ENCODE measurements at regions not wholly inside any gene's neighbourhood (a gene's known extent, or its start where the extent isn't known, plus 50 kb on each side); places are given as distances from the start of the nearest gene placed in this dataset.
"Not testable (repeated sequence)": the region's sequence is repeated elsewhere in the genome, so short reads cannot be mapped to it uniquely, and the experiment has no call there.

DNA sequence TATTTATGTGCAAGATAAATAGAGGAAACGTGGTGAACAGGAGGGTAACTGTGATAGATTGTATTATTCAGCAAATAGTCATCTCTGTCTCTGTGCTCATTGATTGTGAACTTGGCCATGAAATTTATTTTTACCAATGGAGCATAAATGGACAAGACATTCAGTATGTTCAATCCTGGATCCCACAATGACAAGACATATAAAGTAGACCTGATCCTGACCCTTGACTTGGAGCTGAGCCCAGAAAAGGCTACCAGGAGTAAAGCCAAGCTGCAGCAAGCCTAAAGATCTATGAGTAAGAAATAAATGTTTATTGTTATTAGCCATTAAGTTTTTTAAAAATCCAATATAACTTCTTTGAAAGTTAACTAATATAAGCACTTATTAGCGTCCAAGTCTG lies 531.2 kb downstream of the PIK3C3 start:
- Histone ChIP-seq H3K36me3 (ENCODE audit: control insufficient read depth, low read depth, low read length) (no peaks in the 10 kb centered on the region), H3K4me1 (ENCODE audit: control insufficient read depth, low read depth, low read length) (no peaks in the 10 kb centered on the region), H3K27ac (ENCODE audit: low read length) (no peak overlapping the region), H3K27me3 (ENCODE audit: control insufficient read depth, insufficient read depth, low read length) (no peaks in the 10 kb centered on the region), H3K4me3 (ENCODE audit: low read length) (no peak overlapping the region), H3K9me3 (ENCODE audit: control insufficient read depth, low read depth, low read length) (no peaks in the 10 kb centered on the region), H3K9ac (ENCODE audit: low read length) (no peak overlapping the region)

DNA sequence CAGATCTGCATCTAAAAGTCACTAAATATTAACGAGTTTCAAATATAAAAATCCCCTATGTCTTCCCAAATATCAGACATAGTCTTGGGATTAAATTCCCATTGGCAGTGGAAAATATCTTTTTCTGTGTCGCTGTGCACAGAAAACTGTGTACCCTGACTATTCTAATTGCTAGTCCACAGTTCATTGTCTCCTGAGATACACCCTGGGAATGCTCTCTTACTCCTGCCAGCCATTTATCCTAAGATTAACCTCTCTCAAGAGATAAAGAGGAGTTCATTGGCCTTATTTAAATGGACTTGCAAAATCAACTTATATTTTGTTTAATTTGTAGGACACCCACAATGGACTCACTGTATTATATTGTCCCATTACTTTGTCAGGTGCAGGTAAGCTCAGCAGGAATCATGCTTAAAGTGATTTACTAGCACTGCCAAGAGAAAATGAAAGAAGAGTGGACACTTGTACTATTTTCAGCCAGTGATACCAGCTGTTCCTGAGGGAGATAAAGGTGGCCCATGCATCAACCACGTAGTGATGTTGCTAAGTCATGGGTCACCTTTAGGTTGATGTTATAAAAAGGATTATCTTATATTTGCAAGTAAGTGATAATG lies 553.8 kb downstream of the PIK3C3 start:
- Histone ChIP-seq H3K9ac (ENCODE audit: low read length) (no peak overlapping the region), H3K9me3 (ENCODE audit: control insufficient read depth, low read depth, low read length) (no peaks in the 10 kb centered on the region), H3K4me1 (ENCODE audit: control insufficient read depth, low read depth, low read length) (no peaks in the 10 kb centered on the region), H3K4me3 (ENCODE audit: low read length) (no peak overlapping the region), H3K27ac (ENCODE audit: low read length) (no peak overlapping the region), H3K27me3 (ENCODE audit: control insufficient read depth, insufficient read depth, low read length) (no peaks in the 10 kb centered on the region), H3K36me3 (ENCODE audit: control insufficient read depth, low read depth, low read length) (no peaks in the 10 kb centered on the region)

DNA sequence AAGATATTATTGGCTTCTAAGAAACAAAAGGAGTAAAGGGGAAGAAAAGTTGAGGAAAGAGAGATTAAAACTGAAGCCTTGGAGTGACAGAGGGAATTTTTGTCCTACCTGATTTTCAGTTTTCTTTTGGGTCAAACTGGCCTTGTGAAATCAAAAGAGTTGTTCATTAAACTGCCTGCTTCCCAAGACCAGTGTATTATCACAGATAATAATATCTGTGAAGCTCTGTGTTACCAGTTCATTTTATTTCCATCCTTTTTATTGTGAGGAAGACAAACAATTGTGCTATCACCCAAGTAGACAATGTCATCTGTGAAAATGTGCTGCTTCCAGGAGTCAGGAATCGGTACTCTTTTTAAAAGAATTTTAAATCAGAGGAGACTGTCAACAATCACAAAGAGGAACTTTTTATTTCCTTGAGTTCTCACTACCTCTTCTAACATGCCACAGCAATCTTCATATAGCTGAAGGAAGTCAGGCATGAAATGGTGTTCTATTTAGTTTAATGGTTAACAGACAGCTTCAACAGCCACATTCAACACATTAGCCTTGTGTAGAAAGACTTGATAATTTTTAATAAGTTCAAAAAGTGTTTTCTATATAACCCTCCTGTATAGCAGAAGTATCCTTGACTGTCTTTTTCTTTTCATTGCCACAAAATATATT lies 554.8 kb downstream of the PIK3C3 start:
- Histone ChIP-seq H3K4me3 (ENCODE audit: low read length) (no peak overlapping the region), H3K27me3 (ENCODE audit: control insufficient read depth, insufficient read depth, low read length) (no peaks in the 10 kb centered on the region), H3K4me1 (ENCODE audit: control insufficient read depth, low read depth, low read length) (no peaks in the 10 kb centered on the region), H3K9me3 (ENCODE audit: control insufficient read depth, low read depth, low read length) (no peaks in the 10 kb centered on the region), H3K9ac (ENCODE audit: low read length) (no peak overlapping the region), H3K27ac (ENCODE audit: low read length) (no peak overlapping the region), H3K36me3 (ENCODE audit: control insufficient read depth, low read depth, low read length) (no peaks in the 10 kb centered on the region)

DNA sequence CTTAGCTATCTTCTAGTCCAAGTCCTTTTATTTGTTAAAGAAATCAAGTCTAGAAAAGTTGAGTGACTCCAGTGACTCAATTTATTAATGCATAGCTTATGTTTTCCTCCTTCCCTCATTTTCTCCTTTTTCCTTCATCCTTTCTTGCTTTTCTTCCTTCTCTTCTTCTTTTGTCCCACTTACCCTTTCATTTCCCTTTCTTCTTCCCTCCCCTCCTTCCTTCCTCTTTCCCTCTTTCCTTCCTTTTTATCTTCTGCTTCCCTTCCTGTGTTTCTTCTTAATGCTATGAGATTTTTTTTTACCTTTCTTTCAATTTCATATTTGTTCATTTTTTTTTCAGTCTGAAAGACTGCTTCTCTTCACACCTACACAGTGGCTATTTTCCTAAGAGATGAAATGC lies 555.5 kb downstream of the PIK3C3 start:
- Histone ChIP-seq H3K4me1 (ENCODE audit: control insufficient read depth, low read depth, low read length) (no peaks in the 10 kb centered on the region), H3K4me3 (ENCODE audit: low read length) (no peak overlapping the region), H3K9me3 (ENCODE audit: control insufficient read depth, low read depth, low read length) (no peaks in the 10 kb centered on the region), H3K36me3 (ENCODE audit: control insufficient read depth, low read depth, low read length) (no peaks in the 10 kb centered on the region), H3K27me3 (ENCODE audit: control insufficient read depth, insufficient read depth, low read length) (no peaks in the 10 kb centered on the region), H3K27ac (ENCODE audit: low read length) (no peak overlapping the region), H3K9ac (ENCODE audit: low read length) (no peak overlapping the region)

DNA sequence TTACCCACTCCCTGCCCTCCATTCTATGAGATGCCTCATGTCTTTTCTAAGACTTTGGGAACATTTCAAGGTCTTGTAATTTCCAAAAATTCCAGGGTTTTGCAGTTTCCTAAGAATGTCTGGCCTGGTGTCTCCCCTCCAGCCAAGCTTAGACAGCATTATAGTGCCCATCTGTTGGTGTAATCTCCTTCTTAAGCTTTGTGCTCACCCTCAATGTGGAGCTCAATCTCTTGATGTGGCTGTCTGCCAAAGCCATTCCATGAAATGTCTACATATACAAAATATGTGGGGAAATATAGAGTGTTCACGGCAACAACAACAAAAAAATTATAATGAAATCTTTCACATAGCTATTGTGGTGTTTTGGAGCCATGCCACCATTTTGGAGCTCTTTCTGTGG lies 558.4 kb downstream of the PIK3C3 start:
- H3K4me3 ChIP-seq (ENCODE audit: low read length), result no peak overlapping the region
- no peaks in the 10 kb centered on the region for H3K4me1 ChIP-seq (ENCODE audit: control insufficient read depth, low read depth, low read length)
- H3K9me3 ChIP-seq (ENCODE audit: control insufficient read depth, low read depth, low read length), result no peaks in the 10 kb centered on the region
- H3K27ac ChIP-seq (ENCODE audit: low read length), result no peak overlapping the region
- H3K36me3 ChIP-seq (ENCODE audit: control insufficient read depth, low read depth, low read length), result no peaks in the 10 kb centered on the region
- H3K9ac ChIP-seq (ENCODE audit: low read length), result no peak overlapping the region
- no peaks in the 10 kb centered on the region for H3K27me3 ChIP-seq (ENCODE audit: control insufficient read depth, insufficient read depth, low read length)

DNA sequence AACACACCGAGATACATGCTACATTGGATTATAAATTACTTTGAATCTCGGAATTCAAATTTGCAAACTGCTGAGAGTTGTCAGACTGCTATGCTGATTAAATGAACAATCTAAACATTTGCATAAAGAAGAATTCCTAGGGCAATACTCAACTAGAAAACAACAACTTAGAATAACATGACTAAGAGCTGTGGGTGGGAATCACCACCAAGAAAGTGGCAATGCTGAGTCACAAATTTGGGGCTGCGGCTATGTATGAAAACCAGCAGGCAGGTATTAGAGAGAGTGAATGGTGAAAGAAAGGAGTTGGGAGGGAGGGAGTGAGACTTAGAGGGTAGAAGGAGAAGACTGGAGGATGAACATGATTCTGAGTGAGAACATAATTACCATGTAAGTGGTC lies 559.5 kb downstream of the PIK3C3 start:
- Histone ChIP-seq H3K9ac (ENCODE audit: low read length) (no peak overlapping the region), H3K4me3 (ENCODE audit: low read length) (no peak overlapping the region), H3K36me3 (ENCODE audit: control insufficient read depth, low read depth, low read length) (no peaks in the 10 kb centered on the region), H3K9me3 (ENCODE audit: control insufficient read depth, low read depth, low read length) (no peaks in the 10 kb centered on the region), H3K4me1 (ENCODE audit: control insufficient read depth, low read depth, low read length) (no peaks in the 10 kb centered on the region), H3K27me3 (ENCODE audit: control insufficient read depth, insufficient read depth, low read length) (no peaks in the 10 kb centered on the region), H3K27ac (ENCODE audit: low read length) (no peak overlapping the region)

DNA sequence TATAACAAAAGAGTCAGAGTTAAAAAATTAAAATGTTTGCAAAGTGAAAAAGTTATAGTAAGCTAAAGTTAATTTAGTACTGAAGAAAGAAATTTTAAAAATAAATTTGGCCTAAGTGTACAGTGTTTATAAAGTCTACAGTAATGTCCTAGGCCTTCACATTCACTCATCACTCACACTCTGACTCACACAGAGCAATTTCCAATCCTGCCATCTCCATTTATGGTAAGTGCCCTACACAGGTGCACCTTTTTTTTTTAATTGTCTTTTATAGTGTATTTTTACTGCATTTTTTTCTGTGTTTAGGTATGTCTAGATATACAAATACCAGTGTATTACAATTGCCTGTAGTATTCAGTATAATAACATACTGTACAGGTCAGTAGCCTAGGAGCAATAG lies 562.9 kb downstream of the PIK3C3 start:
- no peaks in the 10 kb centered on the region for H3K36me3 ChIP-seq (ENCODE audit: control insufficient read depth, low read depth, low read length)
- H3K4me3 ChIP-seq (ENCODE audit: low read length), result no peak overlapping the region
- H3K4me1 ChIP-seq (ENCODE audit: control insufficient read depth, low read depth, low read length), result no peaks in the 10 kb centered on the region
- no peak overlapping the region for H3K9ac ChIP-seq (ENCODE audit: low read length)
- H3K27me3 ChIP-seq (ENCODE audit: control insufficient read depth, insufficient read depth, low read length), result no peaks in the 10 kb centered on the region
- H3K27ac ChIP-seq (ENCODE audit: low read length), result no peak overlapping the region
- no peaks in the 10 kb centered on the region for H3K9me3 ChIP-seq (ENCODE audit: control insufficient read depth, low read depth, low read length)

DNA sequence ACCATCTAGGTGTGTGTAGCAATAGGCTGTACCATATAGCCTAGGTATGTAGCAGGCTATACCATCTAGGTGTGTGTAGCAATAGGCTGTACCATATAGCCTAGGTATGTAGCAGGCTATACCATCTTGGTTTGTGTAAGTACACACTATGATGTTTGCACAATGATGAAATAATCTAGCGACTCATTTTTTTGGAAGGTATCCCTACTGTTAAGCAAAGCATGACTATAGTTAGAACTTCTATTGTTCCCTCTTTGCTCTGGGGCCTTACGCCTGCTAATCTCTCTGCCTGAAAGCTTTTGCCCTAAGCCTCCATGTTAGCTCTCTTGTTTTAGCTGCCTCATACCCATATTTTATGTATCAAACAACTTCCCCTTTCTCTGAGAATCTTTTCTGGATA lies 563.3 kb downstream of the PIK3C3 start:
- H3K27me3 ChIP-seq (ENCODE audit: control insufficient read depth, insufficient read depth, low read length); H3K4me3 ChIP-seq (ENCODE audit: low read length); H3K9me3 ChIP-seq (ENCODE audit: control insufficient read depth, low read depth, low read length); H3K9ac ChIP-seq (ENCODE audit: low read length); H3K27ac ChIP-seq (ENCODE audit: low read length); H3K4me1 ChIP-seq (ENCODE audit: control insufficient read depth, low read depth, low read length); H3K36me3 ChIP-seq (ENCODE audit: control insufficient read depth, low read depth, low read length): not testable (repeated sequence)

DNA sequence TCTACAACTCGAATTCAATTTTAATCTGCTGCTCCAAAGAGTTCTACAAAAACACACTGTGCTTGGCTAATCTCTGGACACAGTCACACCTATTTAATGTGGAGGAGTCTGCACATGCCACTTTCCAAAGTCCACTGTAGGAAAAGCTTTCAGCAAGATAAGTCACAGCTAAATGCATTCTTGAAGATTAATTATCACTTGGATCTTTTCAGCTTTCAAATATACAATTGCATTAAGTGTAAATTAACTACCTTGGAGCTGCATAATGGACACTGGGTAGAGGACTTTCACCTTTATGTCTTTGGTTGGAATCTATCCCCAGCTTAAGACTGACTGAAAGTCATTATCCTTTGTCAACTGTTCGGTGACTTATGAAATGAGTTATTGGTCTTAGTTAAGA lies 565.1 kb downstream of the PIK3C3 start:
- Histone ChIP-seq H3K36me3 (ENCODE audit: control insufficient read depth, low read depth, low read length) (no peaks in the 10 kb centered on the region), H3K27ac (ENCODE audit: low read length) (no peak overlapping the region), H3K9me3 (ENCODE audit: control insufficient read depth, low read depth, low read length) (no peaks in the 10 kb centered on the region), H3K4me1 (ENCODE audit: control insufficient read depth, low read depth, low read length) (no peaks in the 10 kb centered on the region), H3K4me3 (ENCODE audit: low read length) (no peak overlapping the region), H3K27me3 (ENCODE audit: control insufficient read depth, insufficient read depth, low read length) (no peaks in the 10 kb centered on the region), H3K9ac (ENCODE audit: low read length) (no peak overlapping the region)

DNA sequence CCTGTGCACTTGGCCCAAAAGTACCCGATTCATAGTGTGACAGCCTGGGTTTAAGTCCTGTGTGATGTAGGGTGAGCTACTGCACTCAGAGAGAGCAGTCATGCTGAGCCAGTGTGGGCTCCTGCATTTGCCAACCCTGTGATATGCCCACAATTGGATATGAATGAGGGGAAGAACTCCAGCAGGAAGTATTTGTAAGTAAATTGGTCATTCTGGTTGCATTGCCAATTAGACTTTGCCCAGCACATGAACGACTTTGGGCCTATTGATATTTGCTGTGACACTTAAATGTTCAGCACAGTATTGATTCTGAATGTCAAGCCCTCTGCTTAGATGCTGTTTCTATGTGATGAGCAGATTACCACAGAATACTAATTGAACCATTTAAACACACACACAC lies 570.9 kb downstream of the PIK3C3 start:
- no peak overlapping the region for H3K9ac ChIP-seq (ENCODE audit: low read length)
- H3K9me3 ChIP-seq (ENCODE audit: control insufficient read depth, low read depth, low read length), result no peaks in the 10 kb centered on the region
- no peaks in the 10 kb centered on the region for H3K27me3 ChIP-seq (ENCODE audit: control insufficient read depth, insufficient read depth, low read length)
- no peak overlapping the region for H3K27ac ChIP-seq (ENCODE audit: low read length)
- no peaks in the 10 kb centered on the region for H3K4me1 ChIP-seq (ENCODE audit: control insufficient read depth, low read depth, low read length)
- H3K36me3 ChIP-seq (ENCODE audit: control insufficient read depth, low read depth, low read length), result no peaks in the 10 kb centered on the region
- no peak overlapping the region for H3K4me3 ChIP-seq (ENCODE audit: low read length)

DNA sequence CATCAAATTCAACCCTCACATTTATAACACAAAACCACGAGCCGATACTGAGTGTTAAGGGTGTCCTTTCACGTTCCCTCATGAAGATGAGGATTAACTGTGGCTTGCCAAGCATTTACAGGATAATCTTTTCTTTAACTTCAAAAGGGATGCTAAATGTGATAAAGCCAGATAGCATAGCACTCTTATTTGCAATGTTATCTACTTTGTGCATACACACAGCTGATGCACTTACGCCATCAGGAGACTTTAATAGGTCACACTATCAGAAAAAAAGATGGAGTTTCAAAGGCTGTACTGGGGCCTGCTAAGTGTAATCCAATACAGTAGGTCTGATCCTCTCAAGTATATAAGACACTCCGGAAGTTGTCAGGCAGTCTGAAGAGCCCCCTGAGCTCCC lies 572.7 kb downstream of the PIK3C3 start:
- no peaks in the 10 kb centered on the region for H3K27me3 ChIP-seq (ENCODE audit: control insufficient read depth, insufficient read depth, low read length)

DNA sequence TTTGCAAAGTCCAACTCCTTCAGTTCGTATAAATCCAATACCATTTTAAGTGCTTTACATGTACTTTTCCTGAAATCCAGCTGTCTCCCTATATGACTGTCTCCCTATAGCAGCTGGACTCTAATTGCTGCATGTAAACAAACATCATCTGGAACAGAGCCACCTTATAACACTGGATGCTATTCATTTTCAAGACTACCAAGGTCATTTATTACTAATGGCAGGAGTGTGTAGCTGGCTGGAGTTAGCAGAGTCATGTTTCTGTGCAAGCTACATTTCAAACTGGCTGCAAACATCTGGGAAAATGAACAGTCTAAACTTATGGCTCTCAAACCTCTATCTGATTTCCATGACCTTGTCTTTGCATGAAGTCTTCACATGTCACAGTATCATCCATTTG lies 575.2 kb downstream of the PIK3C3 start:
- H3K36me3 ChIP-seq (ENCODE audit: control insufficient read depth, low read depth, low read length), result no peaks in the 10 kb centered on the region
- no peaks in the 10 kb centered on the region for H3K27me3 ChIP-seq (ENCODE audit: control insufficient read depth, insufficient read depth, low read length)
- no peak overlapping the region for H3K9ac ChIP-seq (ENCODE audit: low read length)
- H3K4me3 ChIP-seq (ENCODE audit: low read length), result no peak overlapping the region
- H3K4me1 ChIP-seq (ENCODE audit: control insufficient read depth, low read depth, low read length), result no peaks in the 10 kb centered on the region
- H3K9me3 ChIP-seq (ENCODE audit: control insufficient read depth, low read depth, low read length), result no peaks in the 10 kb centered on the region
- H3K27ac ChIP-seq (ENCODE audit: low read length), result no peak overlapping the region

More for the DNA sequence above, 572.7 kb downstream of the PIK3C3 start:
- no peak overlapping the region for H3K27ac ChIP-seq (ENCODE audit: low read length)
- no peak overlapping the region for H3K9ac ChIP-seq (ENCODE audit: low read length)
- no peaks in the 10 kb centered on the region for H3K36me3 ChIP-seq (ENCODE audit: control insufficient read depth, low read depth, low read length)
- H3K4me3 ChIP-seq (ENCODE audit: low read length), result no peak overlapping the region
- no peaks in the 10 kb centered on the region for H3K9me3 ChIP-seq (ENCODE audit: control insufficient read depth, low read depth, low read length)
- H3K4me1 ChIP-seq (ENCODE audit: control insufficient read depth, low read depth, low read length), result no peaks in the 10 kb centered on the region
